H1 (cell line): ENCODE measurements at regions not wholly inside any gene's neighbourhood (a gene's known extent, or its start where the extent isn't known, plus 50 kb on each side); places are given as distances from the start of the nearest gene placed in this dataset.

Source experiments
- EP300 ChIP-seq, 2 experiments: IDR thresholded peaks; 1 replicate in 1 of 2; 2 replicates in 1 of 2; pipeline ENCODE4 v1.6.1; 2011 to 2012; ENCODE audit warnings: low read depth in 2 of 2, low read length in 2 of 2, mild to moderate bottlenecking in 2 of 2, borderline replicate concordance in 1 of 2, inconsistent platforms in 1 of 2, moderate library complexity in 1 of 2
- SRF ChIP-seq: IDR thresholded peaks from 2 replicates; pipeline ENCODE4 v1.6.1; 2011; ENCODE audit warnings: mild to moderate bottlenecking, low read depth, low read length, moderate library complexity
- TAF7 ChIP-seq: optimal IDR thresholded peaks from 2 replicates; pipeline ENCODE3; 2011; ENCODE audit warnings: low read depth, mild to moderate bottlenecking, inconsistent platforms, low read length, moderate library complexity, borderline replicate concordance
- TBP ChIP-seq: IDR thresholded peaks from 2 replicates; pipeline ENCODE4 v1.6.1; 2011; ENCODE audit warnings: low read depth, low read length, improper control_type of control experiment
- TF ChIP-seq, protein P1 (sequence below), 3 experiments: IDR thresholded peaks; 1 replicate in 2 of 3; 2 replicates in 1 of 3; pipeline versions ENCODE4 v1.5.1 to v1.6.1; 2011; ENCODE audit warnings: low read length in 3 of 3, mild to moderate bottlenecking in 3 of 3, inconsistent platforms in 2 of 3, low read depth in 1 of 3, moderate library complexity in 1 of 3; ENCODE audit not compliant: insufficient read depth in 1 of 3; ENCODE audit errors: control extremely low read depth in 1 of 3

DNA sequence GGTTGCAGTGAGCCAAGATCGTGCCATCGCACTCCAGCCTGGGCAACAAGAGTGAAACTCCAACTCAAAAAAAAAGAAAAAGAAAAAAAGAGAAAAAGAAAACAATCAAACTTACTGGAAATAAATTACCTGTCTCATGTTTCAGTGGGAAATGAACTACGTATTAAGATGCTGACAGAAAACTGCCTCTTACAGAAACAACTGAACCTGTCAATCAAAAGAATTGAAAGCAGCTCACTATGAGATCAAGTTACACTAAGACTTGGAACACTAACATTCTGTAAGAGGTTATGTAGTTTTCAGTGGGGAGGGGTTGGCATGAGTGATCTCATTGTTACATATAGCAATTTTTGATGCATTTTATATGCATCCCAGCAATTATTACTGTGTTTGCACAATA lies 64.4 kb upstream of the SPATA31E1 start (continued):
- TF ChIP-seq EP300 (IDR thresholded peaks at IDR 0.05; ENCODE audit: borderline replicate concordance in 1 of 2, low read depth in 2 of 2, low read length in 2 of 2) (no peak), TAF7 (no peak), SRF (no peak), TBP (no peak)
- TF ChIP-seq, protein P1, sequence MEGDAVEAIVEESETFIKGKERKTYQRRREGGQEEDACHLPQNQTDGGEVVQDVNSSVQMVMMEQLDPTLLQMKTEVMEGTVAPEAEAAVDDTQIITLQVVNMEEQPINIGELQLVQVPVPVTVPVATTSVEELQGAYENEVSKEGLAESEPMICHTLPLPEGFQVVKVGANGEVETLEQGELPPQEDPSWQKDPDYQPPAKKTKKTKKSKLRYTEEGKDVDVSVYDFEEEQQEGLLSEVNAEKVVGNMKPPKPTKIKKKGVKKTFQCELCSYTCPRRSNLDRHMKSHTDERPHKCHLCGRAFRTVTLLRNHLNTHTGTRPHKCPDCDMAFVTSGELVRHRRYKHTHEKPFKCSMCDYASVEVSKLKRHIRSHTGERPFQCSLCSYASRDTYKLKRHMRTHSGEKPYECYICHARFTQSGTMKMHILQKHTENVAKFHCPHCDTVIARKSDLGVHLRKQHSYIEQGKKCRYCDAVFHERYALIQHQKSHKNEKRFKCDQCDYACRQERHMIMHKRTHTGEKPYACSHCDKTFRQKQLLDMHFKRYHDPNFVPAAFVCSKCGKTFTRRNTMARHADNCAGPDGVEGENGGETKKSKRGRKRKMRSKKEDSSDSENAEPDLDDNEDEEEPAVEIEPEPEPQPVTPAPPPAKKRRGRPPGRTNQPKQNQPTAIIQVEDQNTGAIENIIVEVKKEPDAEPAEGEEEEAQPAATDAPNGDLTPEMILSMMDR (IDR thresholded peaks at IDR 0.05; ENCODE audit: control extremely low read depth in 1 of 3, insufficient read depth in 1 of 3, low read depth in 1 of 3, low read length in 3 of 3), result no peak
